ENCODE measurements at regions not wholly inside any gene's neighbourhood (a gene's known extent, or its start where the extent isn't known, plus 50 kb on each side); places are given as distances from the start of the nearest gene placed in this dataset.

- TF ChIP-seq RXRA (IDR thresholded peaks at IDR 0.05; ENCODE audit: insufficient read depth, low read depth, low read length) = no peak
- no peak for TF ChIP-seq GTF2F1 (IDR thresholded peaks at IDR 0.05; ENCODE audit: borderline replicate concordance, low read depth, low read length)
- TF ChIP-seq, protein P1, sequence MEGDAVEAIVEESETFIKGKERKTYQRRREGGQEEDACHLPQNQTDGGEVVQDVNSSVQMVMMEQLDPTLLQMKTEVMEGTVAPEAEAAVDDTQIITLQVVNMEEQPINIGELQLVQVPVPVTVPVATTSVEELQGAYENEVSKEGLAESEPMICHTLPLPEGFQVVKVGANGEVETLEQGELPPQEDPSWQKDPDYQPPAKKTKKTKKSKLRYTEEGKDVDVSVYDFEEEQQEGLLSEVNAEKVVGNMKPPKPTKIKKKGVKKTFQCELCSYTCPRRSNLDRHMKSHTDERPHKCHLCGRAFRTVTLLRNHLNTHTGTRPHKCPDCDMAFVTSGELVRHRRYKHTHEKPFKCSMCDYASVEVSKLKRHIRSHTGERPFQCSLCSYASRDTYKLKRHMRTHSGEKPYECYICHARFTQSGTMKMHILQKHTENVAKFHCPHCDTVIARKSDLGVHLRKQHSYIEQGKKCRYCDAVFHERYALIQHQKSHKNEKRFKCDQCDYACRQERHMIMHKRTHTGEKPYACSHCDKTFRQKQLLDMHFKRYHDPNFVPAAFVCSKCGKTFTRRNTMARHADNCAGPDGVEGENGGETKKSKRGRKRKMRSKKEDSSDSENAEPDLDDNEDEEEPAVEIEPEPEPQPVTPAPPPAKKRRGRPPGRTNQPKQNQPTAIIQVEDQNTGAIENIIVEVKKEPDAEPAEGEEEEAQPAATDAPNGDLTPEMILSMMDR (IDR thresholded peaks at IDR 0.05; ENCODE audit: control extremely low read depth in 1 of 3, insufficient read depth in 1 of 3, low read depth in 1 of 3, low read length in 3 of 3) = no peak
- TF ChIP-seq RFX5 (IDR thresholded peaks at IDR 0.05; ENCODE audit: borderline replicate concordance, low read depth, low read length) = no peak
- no peak for TF ChIP-seq POLR2A (IDR thresholded peaks at IDR 0.05; ENCODE audit: control extremely low read depth in 1 of 2, low read depth in 2 of 2, low read length in 2 of 2)
- TF ChIP-seq YY1 (IDR thresholded peaks at IDR 0.05; ENCODE audit: low read depth, low read length) = no peak
- TF ChIP-seq EP300 (IDR thresholded peaks at IDR 0.05; ENCODE audit: borderline replicate concordance in 1 of 2, low read depth in 2 of 2, low read length in 2 of 2) = no peak
- TF ChIP-seq, protein P2, sequence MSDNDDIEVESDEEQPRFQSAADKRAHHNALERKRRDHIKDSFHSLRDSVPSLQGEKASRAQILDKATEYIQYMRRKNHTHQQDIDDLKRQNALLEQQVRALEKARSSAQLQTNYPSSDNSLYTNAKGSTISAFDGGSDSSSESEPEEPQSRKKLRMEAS (IDR thresholded peaks at IDR 0.05) = no peak
Measured at GRCh38 chr9:25948182-25948581, 269.9 kb upstream of the TUSC1 start.
